ENCODE measurements at regions not wholly inside any gene's neighbourhood (a gene's known extent, or its start where the extent isn't known, plus 50 kb on each side); places are given as distances from the start of the nearest gene placed in this dataset.

- POLR2A ChIA-PET, result no interaction called here
- CTCF ChIA-PET, result no interaction called here
- peak; percentile 45 for DNase-seq (ENCODE audit: extremely low spot score)
- TF ChIP-seq CTBP1 (IDR thresholded peaks at IDR 0.05; ENCODE audit: borderline replicate concordance) (no peak), ZNF384 (IDR thresholded peaks at IDR 0.05) (peak; percentile 82)
- TF ChIP-seq, protein P1, sequence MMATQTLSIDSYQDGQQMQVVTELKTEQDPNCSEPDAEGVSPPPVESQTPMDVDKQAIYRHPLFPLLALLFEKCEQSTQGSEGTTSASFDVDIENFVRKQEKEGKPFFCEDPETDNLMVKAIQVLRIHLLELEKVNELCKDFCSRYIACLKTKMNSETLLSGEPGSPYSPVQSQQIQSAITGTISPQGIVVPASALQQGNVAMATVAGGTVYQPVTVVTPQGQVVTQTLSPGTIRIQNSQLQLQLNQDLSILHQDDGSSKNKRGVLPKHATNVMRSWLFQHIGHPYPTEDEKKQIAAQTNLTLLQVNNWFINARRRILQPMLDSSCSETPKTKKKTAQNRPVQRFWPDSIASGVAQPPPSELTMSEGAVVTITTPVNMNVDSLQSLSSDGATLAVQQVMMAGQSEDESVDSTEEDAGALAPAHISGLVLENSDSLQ (IDR thresholded peaks at IDR 0.05), result peak; percentile 52
These were observed 748.9 kb upstream of the NXPH2 start for GRCh38 chr2:139529080-139529479.

GRCh38 chr2:139526781-139527180 is 746.6 kb upstream of the NXPH2 start:
- ChIA-PET CTCF (no interaction called here), POLR2A (no interaction called here)
- no peak for DNase-seq (ENCODE audit: extremely low spot score)
- TF ChIP-seq ZNF384 (IDR thresholded peaks at IDR 0.05), result no peak
- no peak for TF ChIP-seq NFRKB (IDR thresholded peaks at IDR 0.05)
- TF ChIP-seq SUZ12 (IDR thresholded peaks at IDR 0.05), result no peak
- TF ChIP-seq FOXK2 (IDR thresholded peaks at IDR 0.05), result no peak
- TF ChIP-seq ELF4 (IDR thresholded peaks at IDR 0.05), result no peak
- no peak for TF ChIP-seq LEF1 (IDR thresholded peaks at IDR 0.05; ENCODE audit: borderline replicate concordance)
- TF ChIP-seq FOXM1 (IDR thresholded peaks at IDR 0.05; ENCODE audit: borderline replicate concordance), result no peak
- no peak for TF ChIP-seq SP1 (IDR thresholded peaks at IDR 0.05)
- TF ChIP-seq ARNT (IDR thresholded peaks at IDR 0.05), result no peak
- no peak for TF ChIP-seq FOXA1 (IDR thresholded peaks at IDR 0.05)
- TF ChIP-seq HDGF (IDR thresholded peaks at IDR 0.05; ENCODE audit: borderline replicate concordance), result no peak
- TF ChIP-seq, protein P1 (IDR thresholded peaks at IDR 0.05), result no peak
- TF ChIP-seq BHLHE40 (IDR thresholded peaks at IDR 0.05; ENCODE audit: borderline replicate concordance), result no peak
- no peak for TF ChIP-seq L3MBTL2 (conservative IDR thresholded peaks at IDR 0.05)
- no peak for TF ChIP-seq TARDBP (IDR thresholded peaks at IDR 0.05)
- no peak for TF ChIP-seq CTBP1 (IDR thresholded peaks at IDR 0.05; ENCODE audit: borderline replicate concordance)

DNA sequence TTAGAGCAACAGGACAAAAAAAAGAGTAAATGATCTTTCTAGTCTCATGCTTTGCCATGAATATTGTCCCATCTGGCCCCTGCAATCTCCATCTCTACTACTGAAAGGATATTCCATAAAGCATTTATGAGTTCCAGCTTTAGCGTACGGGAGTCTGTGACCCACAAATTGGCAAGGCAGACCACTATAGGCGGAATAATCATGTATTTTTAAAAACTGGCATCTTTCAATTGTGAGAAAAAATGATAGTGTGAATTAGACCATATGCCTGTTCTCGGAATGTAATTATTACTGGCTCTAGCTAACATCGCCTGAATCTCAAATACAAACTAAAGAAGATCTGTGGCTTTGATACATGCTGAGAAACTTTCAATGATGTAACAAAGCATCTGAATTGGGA is 738.1 kb upstream of the NXPH2 start:
- ChIA-PET POLR2A (no interaction called here), CTCF (no interaction called here)
- DNase-seq (ENCODE audit: extremely low spot score), result no peak
- TF ChIP-seq, protein P1 (IDR thresholded peaks at IDR 0.05), result no peak
- TF ChIP-seq ELF4 (IDR thresholded peaks at IDR 0.05), result no peak
- TF ChIP-seq ARNT (IDR thresholded peaks at IDR 0.05), result no peak
- no peak for TF ChIP-seq FOXK2 (IDR thresholded peaks at IDR 0.05)
- no peak for TF ChIP-seq FOXM1 (IDR thresholded peaks at IDR 0.05; ENCODE audit: borderline replicate concordance)
- no peak for TF ChIP-seq SUZ12 (IDR thresholded peaks at IDR 0.05)
- TF ChIP-seq TARDBP (IDR thresholded peaks at IDR 0.05), result no peak
- no peak for TF ChIP-seq L3MBTL2 (conservative IDR thresholded peaks at IDR 0.05)
- TF ChIP-seq LEF1 (IDR thresholded peaks at IDR 0.05; ENCODE audit: borderline replicate concordance), result no peak
- no peak for TF ChIP-seq HDGF (IDR thresholded peaks at IDR 0.05; ENCODE audit: borderline replicate concordance)
- no peak for TF ChIP-seq NFRKB (IDR thresholded peaks at IDR 0.05)

DNA sequence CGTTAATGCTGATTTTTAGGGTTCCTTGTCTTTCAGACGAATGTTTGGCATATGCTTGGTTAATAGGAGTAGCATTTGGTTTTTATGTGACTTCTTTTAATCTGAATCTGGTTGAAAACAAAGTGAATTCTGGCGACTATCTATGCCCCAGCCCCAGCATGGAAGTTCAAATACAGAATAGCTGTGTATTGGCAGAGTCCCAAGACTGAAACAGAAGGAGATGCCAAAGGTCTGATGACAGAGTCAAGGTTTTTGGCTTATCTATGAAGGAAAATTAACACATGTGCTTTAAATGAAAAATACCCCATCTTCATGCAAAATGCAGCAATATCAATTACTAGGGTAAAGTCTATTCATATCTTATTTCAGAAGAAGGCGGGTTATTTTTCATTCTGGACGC is 734.8 kb upstream of the NXPH2 start:
- POLR2A ChIA-PET, result no interaction called here
- TF ChIP-seq HDGF (IDR thresholded peaks at IDR 0.05; ENCODE audit: borderline replicate concordance) (no peak), TARDBP (IDR thresholded peaks at IDR 0.05) (no peak), SP1 (IDR thresholded peaks at IDR 0.05) (no peak), BHLHE40 (IDR thresholded peaks at IDR 0.05; ENCODE audit: borderline replicate concordance) (no peak), LEF1 (IDR thresholded peaks at IDR 0.05; ENCODE audit: borderline replicate concordance) (no peak), FOXA1 (IDR thresholded peaks at IDR 0.05) (no peak), FOXM1 (IDR thresholded peaks at IDR 0.05; ENCODE audit: borderline replicate concordance) (no peak), FOXK2 (IDR thresholded peaks at IDR 0.05) (no peak), ARNT (IDR thresholded peaks at IDR 0.05) (no peak), ELF4 (IDR thresholded peaks at IDR 0.05) (no peak), SUZ12 (IDR thresholded peaks at IDR 0.05) (no peak), ZNF384 (IDR thresholded peaks at IDR 0.05) (no peak), CTBP1 (IDR thresholded peaks at IDR 0.05; ENCODE audit: borderline replicate concordance) (no peak), NFRKB (IDR thresholded peaks at IDR 0.05) (no peak), L3MBTL2 (conservative IDR thresholded peaks at IDR 0.05) (no peak)
- TF ChIP-seq, protein P1 (IDR thresholded peaks at IDR 0.05), result no peak
- DNase-seq (ENCODE audit: extremely low spot score), result no peak
- CTCF ChIA-PET, result no interaction called here

DNA sequence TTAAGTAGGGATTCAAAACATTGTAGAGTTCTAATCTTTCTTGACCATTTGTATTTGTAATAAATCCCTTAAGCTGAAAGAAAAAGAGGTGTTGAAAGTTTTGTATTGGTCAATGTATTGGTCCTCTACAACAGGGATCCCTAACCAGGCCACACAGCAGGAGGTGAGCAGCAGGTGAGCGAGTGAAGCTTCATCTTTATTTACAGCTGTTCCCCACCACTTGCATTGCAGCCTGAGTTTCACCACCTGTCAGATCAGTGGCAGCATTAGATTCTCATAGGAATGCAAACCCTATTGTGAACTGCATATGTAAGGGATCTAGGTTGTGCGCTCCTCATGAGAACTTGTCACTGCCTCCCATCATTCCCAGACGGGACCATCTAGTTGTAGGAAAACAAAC is 715.7 kb upstream of the NXPH2 start:
- CTCF ChIA-PET, result no interaction called here
- no peak for TF ChIP-seq FOXA1 (IDR thresholded peaks at IDR 0.05)
- TF ChIP-seq FOXK2 (IDR thresholded peaks at IDR 0.05), result no peak
- no peak for TF ChIP-seq NFRKB (IDR thresholded peaks at IDR 0.05)
- TF ChIP-seq L3MBTL2 (conservative IDR thresholded peaks at IDR 0.05), result no peak
- TF ChIP-seq ELF4 (IDR thresholded peaks at IDR 0.05), result no peak
- TF ChIP-seq SUZ12 (IDR thresholded peaks at IDR 0.05), result no peak
- no peak for TF ChIP-seq ZNF384 (IDR thresholded peaks at IDR 0.05)
- TF ChIP-seq FOXM1 (IDR thresholded peaks at IDR 0.05; ENCODE audit: borderline replicate concordance), result no peak
- no peak for TF ChIP-seq LEF1 (IDR thresholded peaks at IDR 0.05; ENCODE audit: borderline replicate concordance)
- no peak for TF ChIP-seq CTBP1 (IDR thresholded peaks at IDR 0.05; ENCODE audit: borderline replicate concordance)
- TF ChIP-seq BHLHE40 (IDR thresholded peaks at IDR 0.05; ENCODE audit: borderline replicate concordance), result no peak
- TF ChIP-seq ARNT (IDR thresholded peaks at IDR 0.05), result no peak
- no peak for TF ChIP-seq TARDBP (IDR thresholded peaks at IDR 0.05)
- no peak for TF ChIP-seq HDGF (IDR thresholded peaks at IDR 0.05; ENCODE audit: borderline replicate concordance)
- TF ChIP-seq SP1 (IDR thresholded peaks at IDR 0.05), result no peak
- DNase-seq (ENCODE audit: extremely low spot score), result no peak
- POLR2A ChIA-PET, result no interaction called here
